ENCODE measurements at regions not wholly inside any gene's neighbourhood (a gene's known extent, or its start where the extent isn't known, plus 50 kb on each side); places are given as distances from the start of the nearest gene placed in this dataset.

GRCh38 chr12:107238296-107238695 is 144.9 kb upstream of the CRY1 start (continued):
- TF ChIP-seq ZNF629 (CRISPR knock-in tag; conservative IDR thresholded peaks at IDR 0.05): no peak
- no peak for TF ChIP-seq HNF4G (IDR thresholded peaks at IDR 0.05; ENCODE audit: borderline replicate concordance, low read depth, low read length)
- no peak for TF ChIP-seq HNF4G (CRISPR knock-in tag; IDR thresholded peaks at IDR 0.05; ENCODE audit: borderline replicate concordance, low read depth)

DNA sequence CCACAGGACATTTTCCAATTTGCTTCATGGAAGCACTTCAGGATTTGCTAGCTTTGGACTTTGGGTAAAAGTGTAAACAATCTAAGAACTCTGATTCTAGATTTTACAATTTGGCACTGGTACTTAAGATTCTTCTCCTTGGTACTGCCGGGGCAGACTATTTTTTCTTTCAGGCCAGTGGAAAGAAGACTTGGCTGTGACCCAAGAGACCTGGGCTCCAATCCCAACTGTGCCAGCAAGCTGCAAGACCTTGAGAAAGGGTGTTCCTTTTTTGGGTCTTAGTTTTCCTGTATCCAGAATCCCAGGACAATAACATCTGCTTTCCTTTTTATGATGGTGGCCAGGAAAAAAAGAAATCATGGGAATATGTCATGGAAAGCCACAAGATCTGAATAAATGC is 148.1 kb upstream of the CRY1 start:
- ChIA-PET CTCF (ENCODE audit: low intra/inter-chr PET ratio, low total read pairs) (no interaction called here), POLR2A (no interaction called here)
- Histone ChIP-seq H3K27ac (ENCODE audit: extremely low read length, insufficient read depth, low read length) (no peak overlapping the region), H3K4me3 (replicated peaks in 1 of 3; ENCODE audit: insufficient read depth in 1 of 3, low read depth in 2 of 3, low read length in 3 of 3) (no peak overlapping the region), H3K9ac (ENCODE audit: insufficient read depth, low read depth, low read length) (no peak overlapping the region), H2AFZ (ENCODE audit: low read length) (no peak overlapping the region), H4K20me1 (ENCODE audit: insufficient read depth, low read length) (no peaks in the 10 kb centered on the region), H3K4me1 (ENCODE audit: insufficient read depth, low read length) (no peaks in the 10 kb centered on the region), H3K79me2 (ENCODE audit: insufficient read depth, low read length) (no peaks in the 10 kb centered on the region), H3K9me3 (ENCODE audit: low read length) (no peaks in the 10 kb centered on the region), H3K27me3 (ENCODE audit: control insufficient read depth in 1 of 2, insufficient read depth in 2 of 2, low read length in 2 of 2) (peaks cover 1 to 13% of the 10 kb centered on the region in 2 experiments; a peak in 1 of 5 replicates), H3K4me2 (ENCODE audit: low read depth, low read length) (no peak overlapping the region), H3K36me3 (replicated peaks in 1 of 2; ENCODE audit: control insufficient read depth in 1 of 2, insufficient read depth in 2 of 2, low read length in 2 of 2) (no peaks in the 10 kb centered on the region)
- intact Hi-C loops (cut with micrococcal nuclease; ENCODE audit: unreplicated experiment): no loop called here
- no TSS peak for BruUV-seq (replicated peaks)
- ATAC-seq (no peak), DNase-seq (ENCODE audit: low spot score) (no peak), FAIRE-seq (no peak)
- in situ Hi-C loops (cut with HindIII; ENCODE audit: extremely low pct_ligation_motif_present, low pct_unique_long_range_greater_than_20kb): no loop called here
- TF ChIP-seq KLF9 (CRISPR knock-in tag; IDR thresholded peaks at IDR 0.05; ENCODE audit: low read depth) (no peak), MLXIP (CRISPR knock-in tag; IDR thresholded peaks at IDR 0.05; ENCODE audit: borderline replicate concordance) (no peak), ZNF850 (CRISPR knock-in tag; conservative IDR thresholded peaks at IDR 0.05) (no peak), NCOA1 (CRISPR knock-in tag; IDR thresholded peaks at IDR 0.05) (no peak), TAF1 (CRISPR knock-in tag; IDR thresholded peaks at IDR 0.05) (no peak), SETDB1 (CRISPR knock-in tag; IDR thresholded peaks at IDR 0.05; ENCODE audit: borderline replicate concordance) (no peak), BHLHE40 (IDR thresholded peaks at IDR 0.05; ENCODE audit: low read length) (no peak)
- WGBS (ENCODE audit: low lambda C conversion rate): 0% methylated on average over 1 of the region's 1 CpG
